Epidermal melanocyte (primary cell): ENCODE measurements at regions not wholly inside any gene's neighbourhood (a gene's known extent, or its start where the extent isn't known, plus 50 kb on each side); places are given as distances from the start of the nearest gene placed in this dataset.

Source experiments
- DNase-seq: peaks from one replicate; pipeline ENCODE4 v3.0.0; 2011; ENCODE audit warnings: low spot score; ENCODE audit not compliant: insufficient read length

DNA sequence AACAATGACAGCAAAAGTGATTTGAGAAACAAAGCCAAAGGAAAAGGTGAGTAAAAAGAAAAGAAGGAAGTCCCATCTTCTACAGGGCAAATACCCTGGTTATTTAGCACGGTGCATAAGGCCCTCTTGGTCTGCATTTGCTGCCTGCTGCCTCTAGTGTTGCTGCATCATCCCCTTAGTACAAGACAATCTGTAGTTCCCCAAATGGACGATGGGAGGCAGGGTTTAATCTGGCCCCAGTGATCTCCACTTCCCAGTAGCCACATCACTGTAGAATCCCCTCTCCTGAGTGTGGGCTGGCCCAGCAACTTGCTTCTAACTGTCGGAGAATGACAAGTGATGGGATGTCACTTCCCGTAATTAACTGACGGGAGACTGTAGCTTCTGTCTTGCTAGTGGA is 85.1 kb downstream of the CTAGE1 start:
- DNase-seq, result no peak

DNA sequence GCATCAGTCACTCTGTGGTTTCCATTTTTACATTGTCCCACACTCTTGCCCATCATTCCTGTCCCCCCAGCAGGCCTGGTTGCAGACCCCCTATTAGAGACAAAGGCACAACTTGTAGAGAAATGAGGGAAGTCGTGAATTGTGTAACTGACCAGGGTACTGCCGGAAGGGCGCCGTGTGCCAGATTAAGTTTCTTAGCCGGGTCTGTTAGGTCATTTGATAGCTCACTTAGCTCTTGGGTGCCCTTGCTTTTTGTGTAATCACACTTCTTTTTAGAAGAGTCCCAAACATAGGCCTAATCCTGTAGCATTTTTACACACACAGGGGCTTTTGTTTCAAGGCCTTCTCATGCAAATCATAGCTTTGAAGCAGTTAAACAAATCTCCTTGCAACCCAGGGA is 87.2 kb downstream of the CTAGE1 start:
- no peak for DNase-seq

DNA sequence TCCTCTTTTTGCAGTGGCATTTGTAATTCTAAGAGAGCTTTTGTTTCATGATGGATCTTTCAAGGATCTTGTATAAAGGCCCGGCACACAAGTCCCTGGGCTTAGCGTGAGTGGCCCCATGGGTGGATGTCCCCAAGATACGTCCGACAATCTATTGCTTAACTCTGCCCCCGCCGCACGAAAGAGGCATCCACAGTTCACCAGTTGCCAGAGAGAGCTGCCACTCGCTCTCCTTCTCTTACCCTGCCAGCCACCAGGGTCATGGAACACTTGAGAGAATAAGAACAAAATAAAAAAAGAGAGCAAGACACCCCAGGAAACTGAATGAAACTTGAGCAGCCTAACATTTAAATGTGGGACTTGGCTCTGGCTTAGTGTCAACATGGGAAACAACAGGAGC is 92.3 kb downstream of the CTAGE1 start:
- no peak for DNase-seq

DNA sequence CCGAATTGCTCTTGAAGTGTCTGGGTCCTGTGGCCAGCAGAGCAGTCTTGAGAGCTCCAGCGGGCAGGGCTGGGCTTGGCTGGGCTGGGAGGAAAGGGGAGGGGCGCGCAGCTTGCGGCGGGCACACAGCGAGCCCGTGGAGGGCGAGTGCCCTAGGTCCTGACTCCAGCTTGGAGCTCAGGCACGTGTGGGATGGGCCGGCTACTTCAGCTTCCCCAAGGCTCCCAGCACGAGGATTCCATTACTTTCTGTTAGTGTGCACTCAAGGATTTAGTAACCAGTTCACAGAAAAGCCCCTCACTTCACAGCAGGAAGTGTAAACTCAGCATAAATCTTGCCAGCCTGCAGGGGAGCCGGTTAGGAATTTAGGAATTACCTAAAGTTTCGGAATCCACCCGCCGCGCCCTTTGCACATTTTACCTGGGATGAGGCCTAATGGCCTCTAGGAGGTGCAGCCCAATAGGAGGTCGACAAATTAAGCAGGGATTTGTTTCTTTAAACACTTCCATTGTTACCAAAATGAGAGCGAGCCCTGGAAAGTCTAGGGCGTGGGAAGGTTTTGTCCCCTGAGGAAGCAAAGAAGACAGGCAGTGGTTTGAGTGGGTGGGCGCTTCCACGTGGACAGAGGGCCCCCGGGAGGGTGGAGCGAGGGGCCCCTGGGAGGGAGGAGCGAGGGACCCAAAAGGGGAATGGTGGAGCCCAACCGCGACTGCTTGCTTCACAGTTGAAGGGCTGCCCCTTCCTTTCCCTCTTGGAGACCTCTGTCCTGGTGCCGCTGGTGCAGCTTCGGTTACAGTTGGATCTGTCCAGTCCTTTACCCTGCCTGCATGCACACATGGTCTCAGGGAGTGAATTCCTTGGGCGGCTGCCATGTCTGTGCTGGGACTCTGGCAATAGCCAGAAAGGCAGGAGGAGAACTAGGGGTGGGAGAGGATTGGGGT is 93.3 kb downstream of the CTAGE1 start:
- DNase-seq, result no peak

DNA sequence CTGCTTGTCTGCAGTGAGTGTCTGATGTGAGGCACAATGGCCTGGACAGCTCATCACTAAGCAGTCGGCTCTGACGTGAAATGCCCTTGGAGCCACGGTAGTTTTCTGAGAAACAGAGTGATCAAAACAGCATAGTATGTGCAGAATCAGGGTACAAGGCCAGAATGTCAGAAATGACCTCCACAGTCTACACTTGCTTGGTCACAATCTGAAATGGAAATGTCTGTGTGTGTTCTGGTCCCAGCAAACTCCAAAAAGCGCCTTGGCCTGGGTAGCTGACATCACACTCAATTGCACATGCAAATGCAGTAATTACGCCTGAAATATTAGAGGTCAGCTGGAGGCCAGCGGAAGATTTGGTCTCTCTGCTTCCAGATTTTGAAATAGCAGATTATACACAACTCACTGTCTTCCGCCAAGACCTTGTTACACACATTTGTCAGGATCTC is 95.4 kb downstream of the CTAGE1 start:
- no peak for DNase-seq

DNA sequence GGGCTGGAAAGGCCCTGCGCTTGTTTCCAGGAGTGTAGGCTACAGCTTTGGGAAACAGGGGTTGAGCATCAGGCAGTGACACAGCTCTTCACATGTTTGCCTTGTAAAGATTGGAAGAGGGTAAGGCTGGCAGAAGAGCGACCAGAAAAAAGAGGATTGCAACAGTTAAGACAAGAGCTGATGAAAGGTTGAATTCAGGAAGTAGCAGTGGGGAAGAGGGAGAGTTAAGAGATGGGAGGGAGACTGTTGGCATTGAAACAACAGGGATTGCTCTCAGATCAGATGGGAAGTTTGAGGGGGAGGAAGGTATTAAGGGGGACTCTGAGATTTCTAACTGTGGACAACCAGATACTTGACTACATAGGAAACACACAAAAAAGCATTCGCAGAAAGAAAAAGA is 96.9 kb downstream of the CTAGE1 start:
- no peak for DNase-seq

DNA sequence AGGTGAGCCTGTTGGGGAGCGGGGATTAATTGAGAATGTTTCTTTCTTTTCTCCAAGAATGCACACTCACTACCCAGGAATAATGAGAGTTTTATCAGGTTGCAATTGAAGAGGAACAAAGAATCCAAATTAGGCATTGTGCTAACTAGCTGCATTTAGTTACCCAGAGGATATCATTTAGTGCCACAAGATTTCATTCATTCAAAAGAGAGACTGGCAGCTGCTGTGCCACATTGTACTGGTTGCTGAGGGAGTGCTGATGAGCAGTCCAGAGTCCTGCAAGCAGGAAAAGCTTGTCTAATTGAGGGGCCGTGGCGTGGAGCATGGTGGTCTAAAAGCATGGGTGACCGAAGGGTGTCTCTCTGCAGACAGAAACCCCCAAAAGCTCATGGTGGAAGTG is 97.6 kb downstream of the CTAGE1 start:
- DNase-seq, result no peak

DNA sequence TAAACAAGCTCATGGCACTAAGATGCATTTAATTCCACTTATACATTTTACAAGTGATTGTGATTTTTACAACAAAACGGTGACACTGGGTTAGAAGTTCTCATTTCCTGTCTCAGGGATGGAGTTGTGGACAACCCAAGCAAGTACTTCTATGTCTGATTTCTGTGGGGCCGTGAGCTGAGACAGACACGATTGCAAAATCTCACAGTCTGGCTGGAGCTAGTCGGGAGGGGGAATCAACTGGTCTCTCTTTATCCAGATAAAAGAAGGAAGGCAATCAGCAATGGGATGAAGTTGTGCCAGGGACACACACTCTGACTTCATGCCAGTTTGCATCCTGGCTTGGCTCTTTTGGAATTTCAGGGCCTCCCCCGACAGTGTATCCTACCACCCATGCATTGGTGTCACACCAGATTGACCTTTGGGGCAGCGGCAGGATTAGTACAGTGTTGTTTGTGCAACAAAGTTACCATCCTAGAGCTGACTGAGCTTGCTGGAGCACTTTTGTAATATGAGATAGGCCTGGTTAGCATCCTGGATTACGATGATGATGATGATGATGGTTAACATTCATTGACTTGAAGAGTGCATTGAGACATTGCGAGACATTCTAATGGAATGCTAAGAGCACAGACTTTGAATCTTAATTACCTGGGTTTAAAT is 98.8 kb downstream of the CTAGE1 start:
- no peak for DNase-seq

DNA sequence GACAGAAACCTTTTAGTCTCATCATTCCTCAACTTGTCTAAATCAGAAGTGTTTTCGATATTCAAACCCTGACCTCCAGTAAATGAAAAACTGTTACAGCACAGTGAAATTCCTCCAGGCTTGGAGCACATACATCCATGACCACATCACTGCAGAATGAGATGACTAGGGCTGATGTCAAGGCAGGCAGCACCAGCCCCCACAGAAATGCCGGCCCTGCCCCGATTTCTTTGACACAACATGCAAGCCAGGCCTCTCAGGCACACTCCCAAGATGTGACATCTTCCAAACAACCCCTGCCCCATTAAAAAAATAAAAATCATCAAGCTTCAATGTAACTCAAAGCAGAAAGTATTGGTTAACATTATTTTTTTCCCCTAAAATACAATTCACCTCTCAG is 103.3 kb downstream of the CTAGE1 start:
- no peak for DNase-seq

DNA sequence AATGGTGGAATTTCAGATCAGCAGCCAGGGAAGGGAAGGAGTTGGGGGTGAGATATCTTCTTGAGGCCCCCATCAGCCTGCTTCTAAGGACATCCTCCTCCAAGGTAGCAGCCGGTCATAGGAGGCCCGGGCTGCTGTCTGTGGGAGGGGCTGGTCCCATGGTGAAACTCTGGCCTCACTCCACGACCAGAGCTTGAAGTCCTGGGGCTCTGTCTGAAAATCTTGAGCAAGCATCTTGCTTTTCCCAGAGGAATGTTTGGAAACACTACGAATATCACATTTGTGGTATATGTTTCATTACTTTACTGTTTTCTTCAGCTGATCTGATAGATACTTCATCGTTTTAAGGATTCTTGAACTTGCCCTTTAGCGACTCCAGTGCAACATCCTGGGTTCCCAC is 103.7 kb downstream of the CTAGE1 start:
- no peak for DNase-seq

DNA sequence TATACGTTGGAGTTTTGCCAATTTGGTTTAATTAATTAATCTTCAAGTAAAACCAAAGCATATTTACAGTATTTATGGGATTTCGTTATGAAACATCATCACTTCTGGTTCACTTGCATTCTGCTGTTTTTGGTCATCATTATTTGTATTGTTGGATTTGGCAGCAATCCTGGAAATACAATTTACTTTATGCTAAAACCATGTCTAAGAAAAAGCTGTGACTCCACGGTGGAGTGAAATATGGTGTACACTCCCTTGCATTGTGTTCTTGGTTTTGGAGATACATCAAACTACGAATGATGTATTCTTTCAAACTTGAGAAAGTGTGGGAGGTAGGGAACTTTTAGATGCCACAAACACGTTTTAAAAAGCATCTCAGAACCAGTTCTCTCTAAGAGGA is 106.4 kb downstream of the CTAGE1 start:
- DNase-seq, result no peak

DNA sequence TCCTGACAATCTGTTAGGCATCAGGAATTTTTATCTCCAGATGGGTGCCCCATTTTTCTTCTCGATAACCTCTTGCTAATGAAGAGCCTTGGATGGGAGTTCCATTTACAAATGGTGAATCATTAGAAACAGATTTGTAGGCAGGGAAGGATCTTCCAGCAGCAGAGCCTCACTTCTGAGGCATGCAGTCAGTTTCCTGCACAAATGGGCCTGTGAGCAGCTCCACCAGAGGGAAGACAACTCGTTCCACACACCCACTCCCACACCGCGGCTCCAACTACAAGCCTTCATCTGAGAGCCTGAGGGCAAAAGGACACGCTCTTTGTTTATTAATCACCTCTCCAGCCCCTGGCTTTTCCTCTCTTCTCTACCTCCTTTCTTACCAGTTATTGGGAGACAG is 108.5 kb downstream of the CTAGE1 start:
- DNase-seq, result no peak

DNA sequence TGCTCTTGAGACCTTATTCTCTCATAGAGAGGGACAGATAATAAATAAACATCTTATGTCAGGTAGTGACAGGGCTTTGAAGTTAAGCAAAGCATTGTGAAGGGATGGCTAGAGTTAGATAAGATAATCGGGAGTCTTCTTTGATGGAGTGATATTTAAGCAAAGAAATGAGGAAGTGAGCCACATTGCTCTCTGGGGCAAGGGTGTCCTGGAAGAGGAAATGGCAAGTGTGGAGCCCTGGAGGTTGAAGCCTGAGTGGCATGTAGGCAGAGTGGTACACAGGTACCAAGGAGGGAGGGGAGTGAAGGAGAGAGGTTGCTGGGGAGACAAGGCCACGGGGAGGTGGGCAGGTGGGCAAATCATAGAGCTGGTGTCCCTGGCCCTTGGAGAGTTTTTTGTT is 110.2 kb downstream of the CTAGE1 start:
- DNase-seq, result no peak

DNA sequence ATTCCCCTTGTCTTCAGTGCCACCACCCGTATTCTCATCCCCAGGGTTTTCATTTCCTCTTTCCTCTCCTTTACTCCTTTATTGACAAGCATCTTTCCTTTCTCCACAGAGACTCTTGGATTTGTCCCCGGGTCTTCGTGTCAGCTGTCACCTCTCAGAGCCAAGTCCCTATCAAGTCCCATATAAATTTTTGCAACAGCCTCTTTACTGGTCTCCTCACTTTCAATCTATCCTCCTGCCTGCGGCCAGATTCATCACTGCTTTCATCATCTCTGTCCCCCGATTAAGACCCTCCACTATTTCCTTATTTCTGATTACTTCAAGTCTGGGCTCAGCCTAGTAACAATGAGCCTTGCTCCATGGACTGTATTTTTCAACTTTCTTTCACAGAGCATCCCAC is 113.8 kb downstream of the CTAGE1 start:
- no peak for DNase-seq

DNA sequence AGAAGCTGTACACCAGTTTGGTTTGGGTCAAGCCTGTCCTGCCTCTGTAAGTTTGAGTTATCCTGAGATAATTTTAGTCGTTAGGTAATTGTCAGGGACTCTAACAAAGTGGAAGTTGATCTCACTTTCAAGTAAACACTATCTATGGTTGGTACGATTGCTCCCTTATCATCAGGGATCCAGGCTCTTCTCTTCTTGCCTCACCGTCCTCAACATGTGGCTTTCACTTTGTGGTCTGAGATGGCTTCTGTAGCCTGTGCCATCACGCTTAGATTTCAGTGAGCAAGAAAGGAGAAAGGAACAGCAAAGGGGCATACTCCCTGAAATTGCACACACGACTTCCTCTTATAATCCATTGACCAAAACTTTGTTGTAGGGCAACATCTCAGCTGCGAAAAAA is 115.6 kb downstream of the CTAGE1 start:
- no peak for DNase-seq

DNA sequence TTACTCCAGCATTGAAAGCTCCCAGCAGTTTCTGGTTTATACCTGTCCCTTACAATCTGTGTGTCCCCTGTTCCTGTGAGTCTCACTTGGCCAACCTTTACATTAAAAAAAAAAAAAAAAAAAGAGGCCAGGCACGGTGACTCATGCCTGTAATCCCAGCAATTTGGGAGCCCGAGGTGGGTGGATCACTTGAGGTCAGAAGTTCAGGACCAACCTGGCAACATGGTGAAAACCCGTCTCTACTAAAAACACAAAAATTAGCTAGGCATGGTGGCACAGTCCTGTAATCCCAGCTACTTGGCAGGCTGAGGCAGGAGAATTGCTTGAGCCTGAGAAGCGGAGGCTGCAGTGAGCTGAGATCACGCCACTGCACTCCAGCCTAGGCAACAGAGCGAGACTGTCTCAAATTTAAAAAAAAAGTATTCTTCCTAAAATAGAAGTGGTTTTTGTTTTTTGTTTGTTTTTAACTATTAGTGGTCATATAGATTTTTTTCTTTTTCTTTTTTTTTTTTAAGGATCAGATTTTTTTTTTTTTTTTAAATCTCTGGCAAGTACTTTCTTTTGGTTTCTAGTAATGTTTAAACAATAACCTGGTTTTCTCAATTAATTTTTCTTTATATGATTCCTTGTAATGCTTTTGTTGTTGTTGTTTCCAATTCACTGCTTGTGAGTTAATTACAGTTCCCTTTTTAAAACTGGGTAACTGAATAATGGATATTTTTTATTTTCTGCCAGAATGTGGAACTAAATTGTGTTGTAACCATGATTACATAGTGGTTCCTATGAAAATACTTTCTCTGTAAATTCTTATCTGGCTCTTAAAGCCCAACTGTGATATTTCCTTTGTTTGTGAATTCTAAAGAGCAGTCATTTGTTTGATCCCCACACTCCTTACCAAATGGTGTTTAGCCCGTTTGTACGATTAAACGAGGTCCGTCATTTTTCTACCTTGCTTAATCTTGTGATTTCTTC is 116.8 kb downstream of the CTAGE1 start:
- no peak for DNase-seq

DNA sequence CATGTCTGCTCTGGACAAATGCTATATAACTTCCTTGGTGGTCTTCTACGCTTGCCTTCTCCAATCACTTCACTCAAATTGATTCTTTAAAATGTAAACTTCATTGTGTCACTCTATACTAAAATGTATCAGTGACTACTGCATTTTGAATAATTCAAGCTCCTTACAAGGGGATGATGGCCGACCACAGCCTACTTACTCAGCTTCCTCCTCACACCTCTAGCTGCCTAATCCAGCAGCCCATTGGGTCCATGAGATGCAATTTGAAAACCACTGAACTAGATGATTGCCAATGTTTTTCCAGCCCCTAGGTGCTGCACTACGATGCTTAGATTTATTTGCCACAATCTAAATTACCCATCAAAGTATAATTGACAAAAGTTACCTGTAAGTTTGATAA is 120.7 kb downstream of the CTAGE1 start:
- DNase-seq, result no peak

DNA sequence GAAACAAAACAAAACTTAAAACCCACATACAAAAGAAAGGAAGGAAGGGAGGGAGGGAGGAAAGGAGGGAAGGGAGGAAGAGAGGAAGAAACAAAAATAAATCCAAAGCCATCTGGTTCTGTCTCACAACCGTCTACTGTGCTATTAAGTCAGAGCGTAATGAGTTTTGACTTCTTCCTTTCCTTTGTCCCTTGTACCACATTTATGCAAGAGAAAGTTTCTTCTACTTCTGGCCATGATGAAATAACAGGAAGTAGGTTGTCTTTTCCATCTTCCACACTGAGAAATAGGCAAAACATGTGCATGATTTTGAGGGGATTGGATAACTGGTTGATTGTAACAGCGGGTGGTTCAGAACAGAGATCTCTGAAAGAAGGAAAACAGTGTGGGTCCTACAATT is 121.4 kb downstream of the CTAGE1 start:
- no peak for DNase-seq

DNA sequence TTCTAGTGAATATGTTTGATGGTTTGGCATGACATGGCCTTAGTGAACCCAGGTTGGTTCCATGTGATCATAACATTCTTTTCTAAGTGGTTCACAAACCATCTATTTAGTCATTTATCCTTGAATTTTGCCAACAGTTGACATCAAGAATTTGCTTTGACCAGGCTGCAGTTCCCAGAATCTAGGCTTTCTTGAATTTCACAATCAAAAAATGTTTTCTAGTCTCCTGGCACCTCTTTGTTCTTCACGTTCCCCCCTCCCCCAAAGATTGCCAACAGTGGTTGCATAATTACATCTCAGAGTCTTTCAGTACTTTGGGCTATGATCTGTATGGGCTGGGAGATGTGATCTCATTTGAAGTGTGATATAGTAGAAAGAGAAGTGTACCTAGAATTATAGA is 124.0 kb downstream of the GATA6 start:
- no peak for DNase-seq

DNA sequence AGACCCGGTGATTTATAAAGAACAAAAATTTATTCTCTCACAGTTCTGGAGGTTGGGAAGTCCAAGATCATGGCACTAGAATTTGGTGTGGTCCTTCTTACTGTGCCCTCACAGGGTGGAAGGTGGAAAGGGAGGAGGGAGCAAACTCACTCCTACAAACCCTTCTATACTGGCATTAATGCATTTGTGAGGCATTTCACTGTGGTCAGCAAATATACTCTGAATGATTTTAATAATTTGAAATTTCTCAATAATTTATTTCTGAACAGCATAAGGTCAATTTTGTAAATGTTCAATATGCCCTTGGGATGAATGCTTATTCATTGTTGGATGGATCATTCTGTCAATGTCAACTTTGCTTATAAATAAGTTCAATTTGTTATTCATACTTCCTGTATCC is 120.6 kb downstream of the GATA6 start:
- DNase-seq, result no peak

DNA sequence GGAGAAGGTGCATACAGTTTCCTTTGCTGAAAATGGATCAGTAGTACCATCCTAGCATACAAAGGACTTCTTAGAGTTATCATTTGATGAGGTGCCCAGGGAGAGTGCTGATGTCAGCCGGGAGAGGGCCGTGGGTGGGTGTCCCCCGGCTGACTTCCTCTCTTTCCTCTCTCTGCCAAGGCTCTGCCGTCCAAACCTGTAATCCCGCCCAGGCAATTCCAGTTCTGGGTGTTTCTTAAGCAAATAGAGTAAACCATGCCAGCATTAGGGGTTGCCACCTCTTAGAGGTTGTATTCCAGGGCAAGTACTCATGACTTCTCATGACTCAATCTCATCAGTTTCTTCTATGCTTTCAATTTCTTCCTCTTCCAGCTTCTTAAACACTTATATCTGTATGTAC is 117.2 kb downstream of the GATA6 start:
- no peak for DNase-seq
